Liver (tissue), 3 donors: ENCODE measurements at regions not wholly inside any gene's neighbourhood (a gene's known extent, or its start where the extent isn't known, plus 50 kb on each side); places are given as distances from the start of the nearest gene placed in this dataset.

Source experiments
- ATF3 ChIP-seq: IDR thresholded peaks from 2 replicates; pipeline ENCODE4 v1.6.1; 2016; ENCODE audit warnings: antibody characterized with exemption
- EGR1 ChIP-seq, 2 donors: IDR thresholded peaks; 2 replicates each; pipeline ENCODE4 v1.6.1; 2016 to 2018; ENCODE audit warnings: antibody characterized with exemption in 2 of 2, low read depth in 2 of 2
- GABPA ChIP-seq, 2 donors: IDR thresholded peaks in 1 of 2; conservative IDR thresholded peaks in 1 of 2; 2 replicates each; pipeline ENCODE4 v1.6.1; 2016; ENCODE audit warnings: antibody characterized with exemption in 2 of 2, mild to moderate bottlenecking in 1 of 2, moderate library complexity in 1 of 2
- JUND ChIP-seq, 2 donors: IDR thresholded peaks; 2 replicates each; pipeline ENCODE4 v1.6.1; 2016; ENCODE audit warnings: antibody characterized with exemption in 2 of 2
- NR2F2 ChIP-seq: IDR thresholded peaks from 2 replicates; pipeline ENCODE4 v1.6.1; 2016; ENCODE audit warnings: antibody characterized with exemption
- RAD21 ChIP-seq, 2 donors: IDR thresholded peaks; 2 replicates each; pipeline ENCODE4 v1.6.1; 2016; ENCODE audit warnings: antibody characterized with exemption in 2 of 2, mild to moderate bottlenecking in 2 of 2
- SP1 ChIP-seq: IDR thresholded peaks from 2 replicates; pipeline ENCODE4 v1.6.1; 2018; ENCODE audit warnings: antibody characterized with exemption, mild to moderate bottlenecking
- TAF1 ChIP-seq: conservative IDR thresholded peaks from 2 replicates; pipeline ENCODE4 v1.6.1; 2016; ENCODE audit warnings: antibody characterized with exemption, mild to moderate bottlenecking
- ZBTB33 ChIP-seq: IDR thresholded peaks from 2 replicates; pipeline ENCODE4 v1.6.1; 2016; ENCODE audit warnings: antibody characterized with exemption
- TF ChIP-seq, protein P1 (sequence below): fragments of 150-350 bp; IDR thresholded peaks from 2 replicates; pipeline ENCODE4 v1.5.1; 2017; ENCODE audit warnings: improper control_type of control experiment, low read depth, low read length; ENCODE audit not compliant: missing input control
- TF ChIP-seq, protein P2 (sequence below): IDR thresholded peaks from 2 replicates; pipeline ENCODE4 v1.6.1; 2016; ENCODE audit warnings: antibody characterized with exemption, mild to moderate bottlenecking
- TF ChIP-seq, protein P3 (sequence below): IDR thresholded peaks from 2 replicates; pipeline ENCODE4 v1.6.1; 2016; ENCODE audit warnings: antibody characterized with exemption
- donor health status: healthy.
- donor health status: healthy.

- TF ChIP-seq, protein P1, sequence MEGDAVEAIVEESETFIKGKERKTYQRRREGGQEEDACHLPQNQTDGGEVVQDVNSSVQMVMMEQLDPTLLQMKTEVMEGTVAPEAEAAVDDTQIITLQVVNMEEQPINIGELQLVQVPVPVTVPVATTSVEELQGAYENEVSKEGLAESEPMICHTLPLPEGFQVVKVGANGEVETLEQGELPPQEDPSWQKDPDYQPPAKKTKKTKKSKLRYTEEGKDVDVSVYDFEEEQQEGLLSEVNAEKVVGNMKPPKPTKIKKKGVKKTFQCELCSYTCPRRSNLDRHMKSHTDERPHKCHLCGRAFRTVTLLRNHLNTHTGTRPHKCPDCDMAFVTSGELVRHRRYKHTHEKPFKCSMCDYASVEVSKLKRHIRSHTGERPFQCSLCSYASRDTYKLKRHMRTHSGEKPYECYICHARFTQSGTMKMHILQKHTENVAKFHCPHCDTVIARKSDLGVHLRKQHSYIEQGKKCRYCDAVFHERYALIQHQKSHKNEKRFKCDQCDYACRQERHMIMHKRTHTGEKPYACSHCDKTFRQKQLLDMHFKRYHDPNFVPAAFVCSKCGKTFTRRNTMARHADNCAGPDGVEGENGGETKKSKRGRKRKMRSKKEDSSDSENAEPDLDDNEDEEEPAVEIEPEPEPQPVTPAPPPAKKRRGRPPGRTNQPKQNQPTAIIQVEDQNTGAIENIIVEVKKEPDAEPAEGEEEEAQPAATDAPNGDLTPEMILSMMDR = no peak
- TF ChIP-seq, protein P2, sequence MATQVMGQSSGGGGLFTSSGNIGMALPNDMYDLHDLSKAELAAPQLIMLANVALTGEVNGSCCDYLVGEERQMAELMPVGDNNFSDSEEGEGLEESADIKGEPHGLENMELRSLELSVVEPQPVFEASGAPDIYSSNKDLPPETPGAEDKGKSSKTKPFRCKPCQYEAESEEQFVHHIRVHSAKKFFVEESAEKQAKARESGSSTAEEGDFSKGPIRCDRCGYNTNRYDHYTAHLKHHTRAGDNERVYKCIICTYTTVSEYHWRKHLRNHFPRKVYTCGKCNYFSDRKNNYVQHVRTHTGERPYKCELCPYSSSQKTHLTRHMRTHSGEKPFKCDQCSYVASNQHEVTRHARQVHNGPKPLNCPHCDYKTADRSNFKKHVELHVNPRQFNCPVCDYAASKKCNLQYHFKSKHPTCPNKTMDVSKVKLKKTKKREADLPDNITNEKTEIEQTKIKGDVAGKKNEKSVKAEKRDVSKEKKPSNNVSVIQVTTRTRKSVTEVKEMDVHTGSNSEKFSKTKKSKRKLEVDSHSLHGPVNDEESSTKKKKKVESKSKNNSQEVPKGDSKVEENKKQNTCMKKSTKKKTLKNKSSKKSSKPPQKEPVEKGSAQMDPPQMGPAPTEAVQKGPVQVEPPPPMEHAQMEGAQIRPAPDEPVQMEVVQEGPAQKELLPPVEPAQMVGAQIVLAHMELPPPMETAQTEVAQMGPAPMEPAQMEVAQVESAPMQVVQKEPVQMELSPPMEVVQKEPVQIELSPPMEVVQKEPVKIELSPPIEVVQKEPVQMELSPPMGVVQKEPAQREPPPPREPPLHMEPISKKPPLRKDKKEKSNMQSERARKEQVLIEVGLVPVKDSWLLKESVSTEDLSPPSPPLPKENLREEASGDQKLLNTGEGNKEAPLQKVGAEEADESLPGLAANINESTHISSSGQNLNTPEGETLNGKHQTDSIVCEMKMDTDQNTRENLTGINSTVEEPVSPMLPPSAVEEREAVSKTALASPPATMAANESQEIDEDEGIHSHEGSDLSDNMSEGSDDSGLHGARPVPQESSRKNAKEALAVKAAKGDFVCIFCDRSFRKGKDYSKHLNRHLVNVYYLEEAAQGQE = no peak
- no peak for TF ChIP-seq EGR1 (IDR thresholded peaks at IDR 0.05; ENCODE audit: low read depth in 2 of 2)
- TF ChIP-seq TAF1 = no peak
- no peak for TF ChIP-seq JUND (IDR thresholded peaks at IDR 0.05)
- TF ChIP-seq ZBTB33 = no peak
- TF ChIP-seq, protein P3, sequence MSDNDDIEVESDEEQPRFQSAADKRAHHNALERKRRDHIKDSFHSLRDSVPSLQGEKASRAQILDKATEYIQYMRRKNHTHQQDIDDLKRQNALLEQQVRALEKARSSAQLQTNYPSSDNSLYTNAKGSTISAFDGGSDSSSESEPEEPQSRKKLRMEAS = no peak
- TF ChIP-seq SP1 = no peak
- no peak for TF ChIP-seq GABPA (IDR thresholded peaks at IDR 0.05 in 1 of 2, conservative IDR thresholded peaks at IDR 0.05 in 1 of 2)
- no peak for TF ChIP-seq RAD21 (IDR thresholded peaks at IDR 0.05)
- TF ChIP-seq NR2F2 = no peak
- no peak for TF ChIP-seq ATF3
These were observed 653.9 kb upstream of the TMEM132C start for GRCh38 chr12:127613056-127613455.
